ENCODE measurements at regions not wholly inside any gene's neighbourhood (a gene's known extent, or its start where the extent isn't known, plus 50 kb on each side); places are given as distances from the start of the nearest gene placed in this dataset.
A peak's percentile ranks its signal among the peaks of the same experiment; 100 is the strongest.

GRCh38 chr18:41576643-41577042 lies 378.4 kb upstream of the PIK3C3 start:
- ChIA-PET POLR2A (no interaction called here), CTCF (no interaction called here)
- TF ChIP-seq SP1 (IDR thresholded peaks at IDR 0.05), result no peak
- no peak for TF ChIP-seq L3MBTL2 (conservative IDR thresholded peaks at IDR 0.05)
- TF ChIP-seq ARNT (IDR thresholded peaks at IDR 0.05), result no peak
- TF ChIP-seq FOXA1 (IDR thresholded peaks at IDR 0.05), result no peak
- TF ChIP-seq, protein P1, sequence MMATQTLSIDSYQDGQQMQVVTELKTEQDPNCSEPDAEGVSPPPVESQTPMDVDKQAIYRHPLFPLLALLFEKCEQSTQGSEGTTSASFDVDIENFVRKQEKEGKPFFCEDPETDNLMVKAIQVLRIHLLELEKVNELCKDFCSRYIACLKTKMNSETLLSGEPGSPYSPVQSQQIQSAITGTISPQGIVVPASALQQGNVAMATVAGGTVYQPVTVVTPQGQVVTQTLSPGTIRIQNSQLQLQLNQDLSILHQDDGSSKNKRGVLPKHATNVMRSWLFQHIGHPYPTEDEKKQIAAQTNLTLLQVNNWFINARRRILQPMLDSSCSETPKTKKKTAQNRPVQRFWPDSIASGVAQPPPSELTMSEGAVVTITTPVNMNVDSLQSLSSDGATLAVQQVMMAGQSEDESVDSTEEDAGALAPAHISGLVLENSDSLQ (IDR thresholded peaks at IDR 0.05), result peak; percentile 30; the same call in 1 of the 2 replicates
- no peak for TF ChIP-seq FOXM1 (IDR thresholded peaks at IDR 0.05; ENCODE audit: borderline replicate concordance)
- TF ChIP-seq LEF1 (IDR thresholded peaks at IDR 0.05; ENCODE audit: borderline replicate concordance), result no peak
- peak; percentile 5 for DNase-seq (ENCODE audit: extremely low spot score)

GRCh38 chr18:41569867-41570266 lies 385.2 kb upstream of the PIK3C3 start:
- no peak for DNase-seq (ENCODE audit: extremely low spot score)
- TF ChIP-seq, protein P1 (IDR thresholded peaks at IDR 0.05), result no peak
- CTCF ChIA-PET, result no interaction called here
- POLR2A ChIA-PET, result no interaction called here

DNA sequence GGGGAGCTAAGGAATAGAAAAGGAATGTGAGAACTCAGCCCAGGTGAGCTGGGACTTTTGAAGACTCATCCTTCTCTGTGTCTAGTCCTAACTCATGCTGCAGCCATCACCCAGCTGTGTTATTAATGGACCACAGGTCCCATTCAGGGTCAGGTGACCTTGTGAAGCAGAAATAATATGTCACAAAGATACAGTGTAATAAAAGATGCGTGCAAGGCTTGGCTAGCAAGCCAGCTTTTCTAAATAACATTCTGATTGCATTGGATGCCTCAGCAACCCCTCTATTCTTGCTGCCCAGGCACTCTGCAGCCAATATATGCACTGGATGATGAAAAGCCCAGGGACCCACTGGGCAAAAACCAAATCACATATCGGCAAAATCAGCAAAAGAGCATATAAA lies 393.1 kb upstream of the PIK3C3 start:
- ChIA-PET POLR2A (no interaction called here), CTCF (no interaction called here)
- no peak for DNase-seq (ENCODE audit: extremely low spot score)
- TF ChIP-seq FOXK2 (IDR thresholded peaks at IDR 0.05) (no peak), HDGF (IDR thresholded peaks at IDR 0.05; ENCODE audit: borderline replicate concordance) (no peak), CTBP1 (IDR thresholded peaks at IDR 0.05; ENCODE audit: borderline replicate concordance) (no peak), SP1 (IDR thresholded peaks at IDR 0.05) (no peak), LEF1 (IDR thresholded peaks at IDR 0.05; ENCODE audit: borderline replicate concordance) (no peak), ELF4 (IDR thresholded peaks at IDR 0.05) (no peak), SUZ12 (IDR thresholded peaks at IDR 0.05) (no peak), BHLHE40 (IDR thresholded peaks at IDR 0.05; ENCODE audit: borderline replicate concordance) (no peak), FOXA1 (IDR thresholded peaks at IDR 0.05) (no peak), L3MBTL2 (conservative IDR thresholded peaks at IDR 0.05) (no peak), NFRKB (IDR thresholded peaks at IDR 0.05) (no peak), FOXM1 (IDR thresholded peaks at IDR 0.05; ENCODE audit: borderline replicate concordance) (no peak), TARDBP (IDR thresholded peaks at IDR 0.05) (no peak), ZNF384 (IDR thresholded peaks at IDR 0.05) (no peak), ARNT (IDR thresholded peaks at IDR 0.05) (no peak)
- TF ChIP-seq, protein P1 (IDR thresholded peaks at IDR 0.05), result no peak

GRCh38 chr18:41558715-41559114 lies 396.3 kb upstream of the PIK3C3 start:
- no peak for DNase-seq (ENCODE audit: extremely low spot score)
- TF ChIP-seq ZNF384 (IDR thresholded peaks at IDR 0.05) (no peak), LEF1 (IDR thresholded peaks at IDR 0.05; ENCODE audit: borderline replicate concordance) (no peak), ARNT (IDR thresholded peaks at IDR 0.05) (no peak), FOXM1 (IDR thresholded peaks at IDR 0.05; ENCODE audit: borderline replicate concordance) (no peak), NFRKB (IDR thresholded peaks at IDR 0.05) (no peak), SUZ12 (IDR thresholded peaks at IDR 0.05) (no peak), SP1 (IDR thresholded peaks at IDR 0.05) (no peak), CTBP1 (IDR thresholded peaks at IDR 0.05; ENCODE audit: borderline replicate concordance) (no peak), BHLHE40 (IDR thresholded peaks at IDR 0.05; ENCODE audit: borderline replicate concordance) (no peak), HDGF (IDR thresholded peaks at IDR 0.05; ENCODE audit: borderline replicate concordance) (no peak)
- TF ChIP-seq, protein P1 (IDR thresholded peaks at IDR 0.05), result no peak
- CTCF ChIA-PET, result no interaction called here
- POLR2A ChIA-PET, result no interaction called here

- no peak for DNase-seq (ENCODE audit: extremely low spot score)
- POLR2A ChIA-PET, result no interaction called here
- CTCF ChIA-PET, result no interaction called here
- TF ChIP-seq ZNF384 (IDR thresholded peaks at IDR 0.05) (no peak), SUZ12 (IDR thresholded peaks at IDR 0.05) (no peak), CTBP1 (IDR thresholded peaks at IDR 0.05; ENCODE audit: borderline replicate concordance) (no peak), ARNT (IDR thresholded peaks at IDR 0.05) (no peak), FOXA1 (IDR thresholded peaks at IDR 0.05) (no peak), BHLHE40 (IDR thresholded peaks at IDR 0.05; ENCODE audit: borderline replicate concordance) (no peak), SP1 (IDR thresholded peaks at IDR 0.05) (no peak), FOXK2 (IDR thresholded peaks at IDR 0.05) (no peak), ELF4 (IDR thresholded peaks at IDR 0.05) (no peak), FOXM1 (IDR thresholded peaks at IDR 0.05; ENCODE audit: borderline replicate concordance) (no peak), NFRKB (IDR thresholded peaks at IDR 0.05) (no peak)
- TF ChIP-seq, protein P1 (IDR thresholded peaks at IDR 0.05), result no peak
Observed at GRCh38 chr18:41553716-41554115, 401.3 kb upstream of the PIK3C3 start.

All from HEK293T (cell line).